A172 (cell line): ENCODE measurements at regions not wholly inside any gene's neighbourhood (a gene's known extent, or its start where the extent isn't known, plus 50 kb on each side); places are given as distances from the start of the nearest gene placed in this dataset.

ENCODE experiments used
- DNase-seq: peaks from one replicate; pipeline ENCODE4 v3.0.0-alpha.2; 2015; ENCODE audit warnings: low spot score

DNA sequence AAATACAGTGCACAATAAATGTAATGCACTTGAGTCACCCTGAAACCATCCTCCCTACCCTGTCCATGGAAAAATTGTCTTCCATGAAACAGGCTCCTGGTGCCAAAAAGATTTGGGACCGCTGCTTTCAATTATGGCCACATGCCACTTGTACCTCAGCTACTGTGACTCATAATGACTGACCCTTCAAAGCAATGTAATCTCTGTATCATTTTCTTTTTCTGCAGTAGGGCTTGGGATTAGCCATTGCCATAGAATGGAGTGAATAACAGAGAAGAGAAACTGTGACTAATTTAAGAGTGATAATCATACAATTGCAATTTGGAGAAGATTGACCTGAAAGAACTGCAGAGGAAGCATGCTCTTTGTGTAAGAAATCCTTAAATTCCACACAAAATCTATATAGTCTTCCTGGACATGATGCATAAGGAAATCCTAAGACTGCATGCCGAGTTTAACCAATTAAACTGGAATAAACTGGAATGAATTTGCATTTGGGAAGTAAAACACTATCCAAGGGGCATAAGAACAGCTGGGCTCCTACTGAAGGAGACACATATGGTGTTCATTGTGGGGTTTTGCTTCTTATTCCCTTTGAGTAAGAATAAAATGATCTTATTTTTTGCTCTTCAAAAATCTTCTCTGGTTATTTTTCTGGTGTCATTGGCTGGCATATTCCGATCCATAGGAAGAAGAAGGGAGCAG lies 59.5 kb upstream of the SLC7A1 start:
- peak; percentile 37 for DNase-seq

DNA sequence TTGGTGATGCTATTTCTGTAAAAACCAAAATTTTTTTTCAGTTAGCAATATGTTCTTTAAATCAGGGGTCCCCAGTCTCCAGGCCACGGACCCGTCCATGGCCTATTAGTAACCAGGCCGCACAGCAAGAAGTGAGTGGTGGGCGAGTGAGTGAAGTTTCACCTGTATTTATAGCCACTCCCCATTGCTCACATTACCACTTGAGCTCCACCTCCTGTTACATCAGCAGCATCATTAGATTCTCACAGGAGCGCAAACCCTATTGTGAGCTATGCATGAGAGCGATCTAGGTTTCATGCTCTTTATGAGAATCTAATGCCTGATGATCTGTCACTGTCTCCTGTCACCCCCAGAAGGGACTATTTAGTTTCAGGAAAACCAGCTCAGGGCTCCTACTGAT lies 58.9 kb upstream of the SLC7A1 start:
- DNase-seq = no peak

DNA sequence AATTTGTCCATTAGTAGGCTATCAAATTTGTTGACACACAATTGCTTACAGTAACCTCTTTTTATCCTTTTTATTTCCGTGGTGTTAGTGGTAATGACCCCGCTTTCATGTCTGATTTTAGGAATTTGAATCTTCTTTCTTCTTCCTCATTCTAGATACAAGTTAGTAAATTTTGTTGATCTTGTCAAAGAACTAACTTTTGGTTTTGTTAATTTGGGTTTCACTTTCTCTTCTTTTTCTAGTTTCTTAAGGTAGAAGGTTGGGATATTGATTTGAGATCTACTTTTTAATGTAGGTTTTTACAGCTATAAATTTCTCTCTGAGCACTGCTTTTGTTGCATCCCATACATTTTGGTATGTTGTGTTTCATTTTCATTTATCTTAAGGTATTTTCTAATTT lies 53.3 kb upstream of the SLC7A1 start:
- no peak for DNase-seq
